Neuronal stem cell (in vitro differentiated cells): ENCODE measurements at regions not wholly inside any gene's neighbourhood (a gene's known extent, or its start where the extent isn't known, plus 50 kb on each side); places are given as distances from the start of the nearest gene placed in this dataset.

Experiments
- DNase-seq: peaks from one replicate; pipeline ENCODE4 v3.0.0-alpha.2; 2013; ENCODE audit warnings: low spot score
- H2AFZ ChIP-seq: one replicate; pipeline ENCODE4 v1.6.1; 2013; ENCODE audit warnings: mild to moderate bottlenecking, low read length, inconsistent platforms
- H2AK5ac ChIP-seq: 2 replicates; pipeline ENCODE4 v1.6.1; 2013; ENCODE audit warnings: low read depth, mild to moderate bottlenecking, inconsistent platforms, low read length, moderate library complexity, mixed read lengths
- H2BK120ac ChIP-seq: 2 replicates; pipeline ENCODE4 v1.6.1; 2013; ENCODE audit warnings: low read depth, mild to moderate bottlenecking, inconsistent platforms, low read length, moderate library complexity, mixed read lengths
- H2BK12ac ChIP-seq: one replicate; pipeline ENCODE4 v1.6.1; 2013; ENCODE audit warnings: low read length, inconsistent platforms
- H2BK15ac ChIP-seq: 2 replicates; pipeline ENCODE4 v1.6.1; 2013; ENCODE audit warnings: mild to moderate bottlenecking, low read length, inconsistent platforms, mixed read lengths
- H2BK5ac ChIP-seq: one replicate; pipeline ENCODE4 v1.6.1; 2013; ENCODE audit warnings: inconsistent platforms, mild to moderate bottlenecking, low read length, moderate library complexity
- H3K14ac ChIP-seq: one replicate; pipeline ENCODE4 v1.6.1; 2013; ENCODE audit warnings: low read length, inconsistent platforms
- H3K18ac ChIP-seq: 2 replicates; pipeline ENCODE4 v1.6.1; 2013; ENCODE audit warnings: low read length, inconsistent platforms
- H3K23ac ChIP-seq: 2 replicates; pipeline ENCODE4 v1.6.1; 2013; ENCODE audit warnings: low read depth, mild to moderate bottlenecking, mixed read lengths, low read length, inconsistent platforms; ENCODE audit not compliant: poor library complexity
- H3K27ac ChIP-seq: replicated peaks from 3 replicates; pipeline ENCODE4 v1.5.1; 2013; ENCODE audit warnings: low read length, inconsistent platforms
- H3K27me3 ChIP-seq, 3 experiments: 2 replicates each; pipeline ENCODE4 v1.6.1; 2013; ENCODE audit warnings: low read length in 3 of 3, mild to moderate bottlenecking in 2 of 3, inconsistent platforms in 1 of 3, low read depth in 1 of 3, mixed read lengths in 1 of 3, moderate library complexity in 1 of 3; ENCODE audit not compliant: control insufficient read depth in 3 of 3, insufficient read depth in 3 of 3
- H3K36me3 ChIP-seq, 2 donors: replicated peaks in 1 of 2; 2 replicates each; pipeline ENCODE4 v1.6.1; 2013; ENCODE audit warnings: low read length in 2 of 2; ENCODE audit not compliant: control insufficient read depth in 2 of 2, insufficient read depth in 2 of 2
- H3K4ac ChIP-seq: 2 replicates; pipeline ENCODE4 v1.6.1; 2013; ENCODE audit warnings: inconsistent platforms, mild to moderate bottlenecking, low read length, moderate library complexity
- H3K4me1 ChIP-seq, 2 donors: 1 replicate in 1 of 2; 2 replicates in 1 of 2; pipeline ENCODE4 v1.6.1; 2013; ENCODE audit warnings: low read length in 2 of 2, low read depth in 1 of 2; ENCODE audit not compliant: control insufficient read depth in 2 of 2, insufficient read depth in 1 of 2
- H3K4me2 ChIP-seq: one replicate; pipeline ENCODE4 v1.6.1; 2013; ENCODE audit warnings: mild to moderate bottlenecking, low read length, inconsistent platforms; ENCODE audit not compliant: insufficient read depth, poor library complexity, severe bottlenecking
- H3K4me3 ChIP-seq, 2 donors: 2 replicates each; pipeline ENCODE4 v1.5.1; 2013; ENCODE audit warnings: low read length in 2 of 2, mild to moderate bottlenecking in 2 of 2, inconsistent platforms in 1 of 2, moderate library complexity in 1 of 2
- H3K79me1 ChIP-seq: one replicate; pipeline ENCODE4 v1.6.1; 2013; ENCODE audit warnings: low read depth, mild to moderate bottlenecking, inconsistent platforms, low read length, moderate library complexity
- H3K9ac ChIP-seq: one replicate; pipeline ENCODE4 v1.6.1; 2013; ENCODE audit warnings: mild to moderate bottlenecking, low read depth, low read length, inconsistent platforms; ENCODE audit not compliant: poor library complexity
- H3K9me3 ChIP-seq, 2 donors: replicated peaks in 1 of 2; 2 replicates each; pipeline versions ENCODE3 to v1.6.1; 2013; ENCODE audit warnings: low read length in 2 of 2, mild to moderate bottlenecking in 2 of 2, inconsistent platforms in 1 of 2, low read depth in 1 of 2, mixed read lengths in 1 of 2, moderate library complexity in 1 of 2; ENCODE audit not compliant: control insufficient read depth in 2 of 2, insufficient read depth in 1 of 2
- H4K8ac ChIP-seq: one replicate; pipeline ENCODE4 v1.6.1; 2013; ENCODE audit warnings: low read depth, mild to moderate bottlenecking, inconsistent platforms, low read length, moderate library complexity
- H4K91ac ChIP-seq: one replicate; pipeline ENCODE4 v1.6.1; 2013; ENCODE audit warnings: low read length, low read depth, mild to moderate bottlenecking, inconsistent platforms; ENCODE audit not compliant: poor library complexity
- WGBS, 2 donors: extraction: QIAGEN DNeasy Blood & Tissue Kit; methylation state at CpG; one replicate each; pipeline ENCODE4 v1.1.7; 2013; ENCODE audit warnings: missing lambda C conversion rate in 2 of 2, mixed read lengths in 1 of 2; ENCODE audit not compliant: insufficient read length in 2 of 2, insufficient replicate concordance in 1 of 2; ENCODE audit errors: extremely low coverage in 2 of 2; 5-methylcytosine and 5-hydroxymethylcytosine counted together

- no peak overlapping the region for H3K27ac ChIP-seq
- H2BK12ac ChIP-seq, result no peak overlapping the region
Observed at GRCh38 chr11:94705419-94705818, 62.7 kb upstream of the AMOTL1 start.

DNA sequence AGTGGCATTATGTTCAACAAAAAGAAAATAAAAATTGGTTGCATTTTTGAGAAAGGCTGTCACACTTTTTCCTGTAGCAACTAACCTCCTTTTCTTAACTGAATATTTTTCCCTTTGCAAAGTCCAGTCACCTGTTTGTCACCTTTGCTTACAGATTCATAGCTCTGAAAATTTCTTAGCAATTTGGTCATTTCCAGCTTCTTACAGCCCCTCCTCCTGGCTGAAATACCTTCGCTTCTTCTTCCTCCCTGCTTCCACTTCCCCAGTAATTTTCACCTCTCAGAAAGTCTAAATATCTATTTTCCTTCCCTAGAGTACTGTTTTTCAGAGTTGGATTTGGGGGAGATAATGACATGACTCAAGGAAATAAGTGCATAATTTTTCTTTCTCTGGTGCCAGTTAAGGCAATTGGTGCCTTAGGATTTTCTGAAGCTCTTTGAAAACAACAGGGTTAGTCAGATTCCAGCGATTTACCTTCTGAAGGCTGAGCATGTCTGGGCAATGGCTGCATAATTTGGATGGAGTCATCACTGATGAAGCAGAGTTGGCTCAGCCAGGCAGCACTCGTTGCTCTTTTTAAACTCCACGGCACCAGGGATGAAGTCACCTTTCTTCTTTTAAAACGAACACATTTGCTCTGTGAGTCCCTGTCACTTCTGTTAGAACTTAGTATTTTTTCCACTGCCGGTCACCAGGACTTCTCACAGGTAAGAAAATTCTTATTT lies 62.1 kb upstream of the AMOTL1 start:
- Histone ChIP-seq H3K9me3 (no peaks in the 10 kb centered on the region), H2BK15ac (no peak overlapping the region), H3K23ac (no peak overlapping the region), H3K4ac (no peak overlapping the region), H3K79me1 (no peaks in the 10 kb centered on the region), H3K9ac (no peak overlapping the region), H2AFZ (peak overlapping the region; percentile 54), H3K36me3 (no peaks in the 10 kb centered on the region), H3K14ac (no peak overlapping the region), H2BK5ac (no peak overlapping the region), H3K4me2 (no peak overlapping the region), H3K27me3 (no peaks in the 10 kb centered on the region), H2BK120ac (no peak overlapping the region), H2AK5ac (no peak overlapping the region), H3K4me1 (peaks cover 0 to 9% of the 10 kb centered on the region in 2 donors), H2BK12ac (no peak overlapping the region), H4K91ac (no peak overlapping the region), H3K27ac (no peak overlapping the region), H3K4me3 (no peak overlapping the region), H3K18ac (no peak overlapping the region), H4K8ac (no peak overlapping the region)
- WGBS, 2 donors, result no CpG with 5 or more reads among the region's 6 CpGs
- no peak for DNase-seq

More at GRCh38 chr11:94705419-94705818, 62.7 kb upstream of the AMOTL1 start:
- Histone ChIP-seq H3K14ac (no peak overlapping the region), H3K79me1 (no peaks in the 10 kb centered on the region), H3K4me3 (no peak overlapping the region), H3K9me3 (no peaks in the 10 kb centered on the region), H3K18ac (no peak overlapping the region), H2AFZ (no peak overlapping the region), H3K4ac (no peak overlapping the region), H3K27me3 (no peaks in the 10 kb centered on the region), H3K9ac (no peak overlapping the region), H2BK120ac (no peak overlapping the region), H3K36me3 (no peaks in the 10 kb centered on the region), H4K91ac (no peak overlapping the region), H4K8ac (no peak overlapping the region), H3K4me1 (peaks cover 0 to 9% of the 10 kb centered on the region in 2 donors), H3K4me2 (no peak overlapping the region), H2BK5ac (no peak overlapping the region), H2BK15ac (no peak overlapping the region), H3K23ac (no peak overlapping the region), H2AK5ac (no peak overlapping the region)
- no peak for DNase-seq

- Histone ChIP-seq H3K4me3 (no peak overlapping the region), H3K14ac (no peak overlapping the region), H3K27ac (no peak overlapping the region), H2BK12ac (no peak overlapping the region), H4K8ac (no peak overlapping the region), H3K23ac (no peak overlapping the region), H3K9me3 (no peaks in the 10 kb centered on the region), H2AK5ac (no peak overlapping the region), H3K79me1 (no peaks in the 10 kb centered on the region), H4K91ac (no peak overlapping the region), H3K18ac (no peak overlapping the region), H3K4me1 (peaks cover 0 to 9% of the 10 kb centered on the region in 2 donors), H3K27me3 (no peaks in the 10 kb centered on the region), H3K9ac (no peak overlapping the region), H2BK5ac (no peak overlapping the region), H2AFZ (no peak overlapping the region), H2BK120ac (no peak overlapping the region), H3K4ac (no peak overlapping the region), H3K36me3 (no peaks in the 10 kb centered on the region), H2BK15ac (no peak overlapping the region), H3K4me2 (no peak overlapping the region)
- DNase-seq, result no peak
- no CpG with 5 or more reads among the region's 4 CpGs for WGBS, 2 donors
Observed at GRCh38 chr11:94708176-94708575, 60.0 kb upstream of the AMOTL1 start.

GRCh38 chr11:94708642-94709041 lies 59.5 kb upstream of the AMOTL1 start:
- Histone ChIP-seq H4K91ac (no peak overlapping the region), H3K14ac (no peak overlapping the region), H2BK12ac (no peak overlapping the region), H3K36me3 (no peaks in the 10 kb centered on the region), H3K27ac (no peak overlapping the region), H2BK5ac (no peak overlapping the region), H3K79me1 (no peaks in the 10 kb centered on the region), H2BK15ac (no peak overlapping the region), H3K4me2 (no peak overlapping the region), H3K18ac (no peak overlapping the region), H3K9me3 (no peaks in the 10 kb centered on the region), H3K27me3 (no peaks in the 10 kb centered on the region), H3K23ac (no peak overlapping the region), H2AFZ (no peak overlapping the region), H2AK5ac (no peak overlapping the region), H3K4me1 (peaks cover 0 to 9% of the 10 kb centered on the region in 2 donors), H3K4me3 (no peak overlapping the region), H2BK120ac (no peak overlapping the region), H3K4ac (no peak overlapping the region), H4K8ac (no peak overlapping the region), H3K9ac (no peak overlapping the region)
- no peak for DNase-seq
- no CpG with 5 or more reads among the region's 4 CpGs for WGBS, 2 donors
